Uterus (tissue), 3 donors: ENCODE measurements at regions not wholly inside any gene's neighbourhood (a gene's known extent, or its start where the extent isn't known, plus 50 kb on each side); places are given as distances from the start of the nearest gene placed in this dataset.

ENCODE experiments used
- DNase-seq, 2 donors: peaks; one replicate each; pipeline ENCODE4 v3.0.0-alpha.2; 2019 to 2020
- H3K27ac ChIP-seq, 2 donors: fragments of 200-600 bp; sonication (generic); 1 replicate in 1 of 2; 2 replicates in 1 of 2; pipeline ENCODE4 v1.5.1; 2016 to 2018
- H3K27me3 ChIP-seq, 2 donors: fragments of 200-600 bp; sonication (generic); one replicate each; pipeline ENCODE4 v1.5.1; 2018 to 2019; ENCODE audit warnings: control low read depth in 1 of 2
- H3K36me3 ChIP-seq, 2 donors: fragments of 200-600 bp; sonication (generic); one replicate each; pipeline ENCODE4 v1.5.1; 2019; ENCODE audit warnings: control low read depth in 1 of 2
- H3K4me1 ChIP-seq, 2 donors: fragments of 200-600 bp; sonication (generic); one replicate each; pipeline ENCODE4 v1.5.1; 2018 to 2019; ENCODE audit warnings: control low read depth in 1 of 2
- H3K4me3 ChIP-seq, 2 donors: fragments of 200-600 bp; sonication (generic); 1 replicate in 1 of 2; 2 replicates in 1 of 2; pipeline ENCODE4 v1.5.1; 2018 to 2019; ENCODE audit warnings: mild to moderate bottlenecking in 1 of 2
- H3K9me3 ChIP-seq, 2 donors: fragments of 200-600 bp; sonication (generic); one replicate each; pipeline ENCODE4 v1.5.1; 2019; ENCODE audit warnings: control low read depth in 1 of 2
- POLR2A ChIP-seq, 2 donors: fragments of 450-650 bp; IDR thresholded peaks; one replicate each; pipeline ENCODE4 v1.6.1; 2016; ENCODE audit warnings: antibody characterized with exemption in 2 of 2, mild to moderate bottlenecking in 1 of 2, moderate library complexity in 1 of 2
- intact Hi-C: fragments of 100-400 bp; cut with DNase I; formaldehyde crosslinking; loops from one replicate; pipeline ENCODE4 v1.15.1; 2023; ENCODE audit warnings: low total_unique reads
- TF ChIP-seq, protein P1 (sequence below), 4 experiments: fragments of 200-600 bp in 2 of 4; fragments of 450-650 bp in 2 of 4; sonication (generic) in 2 of 4; IDR thresholded peaks; one replicate each; pipeline ENCODE4 v1.5.1; 2016 to 2019; ENCODE audit warnings: antibody characterized with exemption in 4 of 4, mild to moderate bottlenecking in 2 of 4, moderate library complexity in 1 of 4
- donor health status: DM: yes; HTN: yes; CAD: no.

DNA sequence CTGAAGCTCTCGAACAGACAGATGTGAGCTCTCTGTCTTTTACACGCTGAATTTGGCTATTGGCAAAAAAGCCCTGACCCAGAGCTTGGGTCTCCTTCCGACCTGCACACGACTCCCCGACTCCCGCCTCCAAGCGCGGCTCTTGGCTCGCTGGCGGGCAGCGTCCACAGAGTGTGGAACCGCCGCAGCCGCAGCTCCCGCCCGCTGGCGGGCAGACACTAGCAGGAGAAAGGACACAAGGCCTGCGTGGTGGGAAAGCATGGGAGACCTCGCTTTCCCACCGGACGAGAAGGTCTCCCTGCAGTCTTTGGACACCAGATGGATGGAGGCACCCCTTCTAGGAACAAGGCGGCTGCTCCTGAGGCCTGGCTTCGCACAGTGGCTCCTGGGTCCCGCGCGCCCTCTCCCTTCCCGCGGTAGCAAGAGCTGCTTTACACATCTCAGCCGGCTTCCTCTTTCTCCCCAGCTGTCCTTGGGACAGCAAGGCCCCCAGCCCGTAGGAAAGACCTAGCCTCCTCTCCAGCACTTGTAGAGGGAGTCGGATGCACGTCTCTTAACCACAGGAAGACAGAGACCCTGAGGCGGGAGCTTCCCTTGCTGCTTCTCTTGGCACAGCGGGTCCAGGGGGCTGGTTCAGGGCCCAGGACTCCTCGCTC, 92.1 kb downstream of the PRKAB2 start:
- intact Hi-C loops = no loop called here
- Histone ChIP-seq H3K9me3 (no peaks in the 10 kb centered on the region), H3K36me3 (no peaks in the 10 kb centered on the region), H3K4me3 (no peak overlapping the region), H3K27ac (no peak overlapping the region), H3K27me3 (peaks cover 5 to 77% of the 10 kb centered on the region in 2 donors), H3K4me1 (peaks cover 0 to 14% of the 10 kb centered on the region in 2 donors)
- TF ChIP-seq POLR2A (IDR thresholded peaks at IDR 0.05) = no peak
- TF ChIP-seq, protein P1, sequence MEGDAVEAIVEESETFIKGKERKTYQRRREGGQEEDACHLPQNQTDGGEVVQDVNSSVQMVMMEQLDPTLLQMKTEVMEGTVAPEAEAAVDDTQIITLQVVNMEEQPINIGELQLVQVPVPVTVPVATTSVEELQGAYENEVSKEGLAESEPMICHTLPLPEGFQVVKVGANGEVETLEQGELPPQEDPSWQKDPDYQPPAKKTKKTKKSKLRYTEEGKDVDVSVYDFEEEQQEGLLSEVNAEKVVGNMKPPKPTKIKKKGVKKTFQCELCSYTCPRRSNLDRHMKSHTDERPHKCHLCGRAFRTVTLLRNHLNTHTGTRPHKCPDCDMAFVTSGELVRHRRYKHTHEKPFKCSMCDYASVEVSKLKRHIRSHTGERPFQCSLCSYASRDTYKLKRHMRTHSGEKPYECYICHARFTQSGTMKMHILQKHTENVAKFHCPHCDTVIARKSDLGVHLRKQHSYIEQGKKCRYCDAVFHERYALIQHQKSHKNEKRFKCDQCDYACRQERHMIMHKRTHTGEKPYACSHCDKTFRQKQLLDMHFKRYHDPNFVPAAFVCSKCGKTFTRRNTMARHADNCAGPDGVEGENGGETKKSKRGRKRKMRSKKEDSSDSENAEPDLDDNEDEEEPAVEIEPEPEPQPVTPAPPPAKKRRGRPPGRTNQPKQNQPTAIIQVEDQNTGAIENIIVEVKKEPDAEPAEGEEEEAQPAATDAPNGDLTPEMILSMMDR (IDR thresholded peaks at IDR 0.05) = no peak
- no peak for DNase-seq

- TF ChIP-seq, protein P1 (IDR thresholded peaks at IDR 0.05) = no peak
- no peak for TF ChIP-seq POLR2A (IDR thresholded peaks at IDR 0.05)
- H3K4me3 ChIP-seq = no peak overlapping the region
- peaks cover 0 to 14% of the 10 kb centered on the region in 2 donors for H3K4me1 ChIP-seq
- DNase-seq = no peak
- no peaks in the 10 kb centered on the region for H3K36me3 ChIP-seq
- no peaks in the 10 kb centered on the region for H3K9me3 ChIP-seq
- peaks cover 8 to 82% of the 10 kb centered on the region in 2 donors for H3K27me3 ChIP-seq
- H3K27ac ChIP-seq = no peak overlapping the region
- intact Hi-C loops = no loop called here
These were observed 92.8 kb downstream of the PRKAB2 start for GRCh38 chr1:147079400-147080005.

- H3K36me3 ChIP-seq = no peaks in the 10 kb centered on the region
- peaks cover 0 to 14% of the 10 kb centered on the region in 2 donors for H3K4me1 ChIP-seq
- H3K9me3 ChIP-seq = no peaks in the 10 kb centered on the region
- DNase-seq = no peak
- peaks cover 4 to 87% of the 10 kb centered on the region in 2 donors for H3K27me3 ChIP-seq
- intact Hi-C loops = no loop called here
- TF ChIP-seq, protein P1 (IDR thresholded peaks at IDR 0.05) = no peak
- TF ChIP-seq POLR2A (IDR thresholded peaks at IDR 0.05) = no peak
- no peak overlapping the region for H3K4me3 ChIP-seq
- no peak overlapping the region for H3K27ac ChIP-seq
These were observed 93.5 kb downstream of the PRKAB2 start for GRCh38 chr1:147078606-147079399.

DNA sequence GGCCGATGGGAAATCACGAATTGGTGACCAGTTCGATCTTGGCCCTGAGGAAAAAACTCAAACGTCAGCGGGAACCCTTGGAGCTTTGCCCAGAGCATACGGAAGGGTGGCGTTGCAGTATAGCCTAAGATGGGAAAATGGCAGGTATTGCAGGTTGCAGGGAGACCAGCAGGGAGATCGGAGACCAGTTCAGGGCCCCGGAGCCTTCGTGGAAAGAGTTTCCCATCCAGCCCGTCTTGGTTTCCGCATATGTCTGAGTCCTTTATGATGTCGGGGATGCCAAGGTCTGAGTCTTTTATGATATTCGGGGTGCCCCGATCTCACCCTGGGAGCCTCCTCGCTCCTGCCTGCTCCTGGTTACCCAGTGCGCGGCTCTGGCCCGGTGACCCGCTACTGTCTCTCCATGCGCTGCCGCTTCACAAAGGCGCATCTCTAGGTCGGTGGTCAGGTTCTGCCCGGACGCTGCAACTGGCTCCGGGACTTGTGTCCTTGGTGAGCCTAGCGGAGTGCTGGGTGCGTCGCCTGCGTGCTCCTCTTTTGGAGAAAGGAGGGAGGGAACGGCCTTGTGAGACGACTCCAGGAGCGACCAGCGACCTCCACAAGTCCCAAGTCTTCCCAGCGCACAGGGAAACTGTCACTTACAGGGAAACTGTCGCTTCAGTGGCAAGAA, 94.2 kb downstream of the PRKAB2 start:
- Histone ChIP-seq H3K4me1 (peaks cover 0 to 14% of the 10 kb centered on the region in 2 donors), H3K9me3 (no peaks in the 10 kb centered on the region), H3K27me3 (peaks cover 3 to 83% of the 10 kb centered on the region in 2 donors), H3K27ac (no peak overlapping the region), H3K4me3 (no peak overlapping the region), H3K36me3 (no peaks in the 10 kb centered on the region)
- no peak for TF ChIP-seq POLR2A (IDR thresholded peaks at IDR 0.05)
- TF ChIP-seq, protein P1 (IDR thresholded peaks at IDR 0.05) = no peak
- intact Hi-C loops = no loop called here
- DNase-seq = no peak
